HG03520 (cell line): ENCODE measurements at regions not wholly inside any gene's neighbourhood (a gene's known extent, or its start where the extent isn't known, plus 50 kb on each side); places are given as distances from the start of the nearest gene placed in this dataset.

ENCODE experiments used
- ATAC-seq: cut with Tn5 transposase; IDR thresholded peaks from one replicate; pipeline ENCODE4 v1.9.1; 2021; ENCODE audit warnings: mild to moderate bottlenecking, moderate library complexity; ENCODE audit not compliant: unreplicated experiment

DNA sequence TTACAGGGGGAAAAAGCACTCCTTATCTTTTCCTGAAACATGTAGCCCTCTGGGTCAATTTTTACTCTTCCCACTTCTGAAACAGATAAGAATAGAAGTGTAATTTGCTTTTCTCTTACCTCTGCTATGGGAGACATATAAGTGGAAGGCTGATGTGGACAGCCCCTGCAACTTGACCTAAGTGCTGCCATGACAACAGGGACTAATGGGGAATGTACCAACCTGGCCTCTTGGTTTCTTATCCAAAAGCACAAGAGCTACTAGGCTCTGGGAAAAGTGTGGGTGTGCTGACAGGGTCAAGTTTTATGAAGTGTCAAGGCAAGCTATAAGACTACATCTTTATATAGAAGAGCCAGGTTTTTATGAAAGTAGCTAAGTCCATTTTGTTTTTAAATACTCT, 1246.5 kb downstream of the OTOL1 start:
- no peak for ATAC-seq

DNA sequence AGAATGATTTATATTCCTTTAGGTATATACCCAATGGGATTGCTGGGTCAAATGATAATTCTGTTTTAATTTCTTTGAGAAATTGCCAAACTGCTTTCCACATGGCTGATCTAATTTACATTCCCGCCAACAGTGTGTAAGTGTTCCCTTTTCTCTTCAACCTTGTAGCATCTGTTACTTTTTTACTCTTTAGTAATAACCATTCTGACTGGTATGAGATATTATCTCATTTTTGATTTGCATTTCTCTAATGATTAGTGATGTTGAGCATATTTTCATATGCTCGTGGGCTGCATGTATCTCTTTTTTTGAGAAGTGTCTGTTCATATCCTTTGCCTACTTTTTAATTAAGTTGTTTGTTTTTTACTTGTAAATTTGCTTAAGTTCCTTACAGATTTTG, 1264.2 kb downstream of the OTOL1 start:
- no peak for ATAC-seq

DNA sequence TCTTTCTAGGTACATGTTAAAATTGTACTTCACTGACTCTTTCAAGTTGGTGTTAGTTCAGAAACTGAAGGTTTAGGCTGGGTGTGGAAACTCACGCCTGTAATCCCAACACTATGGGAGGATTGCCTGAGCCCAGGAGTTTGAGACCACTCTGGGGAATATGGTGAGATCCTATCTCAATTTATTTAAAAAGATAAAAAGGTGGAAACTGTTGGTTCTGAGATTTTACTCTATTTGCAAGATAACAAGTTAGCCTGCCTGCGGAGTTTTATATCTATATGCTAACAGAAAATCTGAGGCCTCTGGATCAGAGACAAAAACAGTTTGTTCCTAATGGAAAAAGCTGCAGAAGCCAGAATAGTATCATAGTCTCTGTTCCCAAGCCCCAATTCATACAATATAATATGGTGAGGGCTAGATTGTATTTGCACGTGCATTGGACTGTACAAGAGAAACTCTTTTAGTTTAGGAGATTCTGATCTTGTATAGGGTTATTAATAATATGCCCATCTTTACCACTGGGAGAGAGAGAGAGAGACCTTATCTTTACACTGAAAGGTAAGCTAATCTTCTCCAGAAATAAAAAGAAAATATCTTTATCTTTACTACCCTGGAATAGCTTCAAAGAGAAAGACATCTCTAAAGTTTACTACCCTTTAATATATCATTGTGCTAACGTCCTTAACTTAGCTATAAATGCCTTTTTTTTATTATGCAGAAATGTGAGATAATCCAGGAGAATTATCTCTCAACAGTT, 1267.6 kb downstream of the OTOL1 start:
- ATAC-seq, result no peak

DNA sequence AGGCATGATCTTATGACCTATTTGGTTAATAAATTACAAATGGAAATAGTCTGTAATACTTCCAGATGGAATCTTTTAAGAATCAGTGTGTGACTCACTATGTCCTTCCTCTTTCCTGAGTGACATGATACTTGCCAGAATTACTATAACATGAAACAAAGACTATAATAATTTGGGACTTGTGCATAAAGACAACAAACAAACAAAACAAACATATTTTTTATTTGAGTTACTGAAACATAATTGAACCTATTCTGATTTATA, 1268.1 kb downstream of the OTOL1 start:
- ATAC-seq, result no peak

DNA sequence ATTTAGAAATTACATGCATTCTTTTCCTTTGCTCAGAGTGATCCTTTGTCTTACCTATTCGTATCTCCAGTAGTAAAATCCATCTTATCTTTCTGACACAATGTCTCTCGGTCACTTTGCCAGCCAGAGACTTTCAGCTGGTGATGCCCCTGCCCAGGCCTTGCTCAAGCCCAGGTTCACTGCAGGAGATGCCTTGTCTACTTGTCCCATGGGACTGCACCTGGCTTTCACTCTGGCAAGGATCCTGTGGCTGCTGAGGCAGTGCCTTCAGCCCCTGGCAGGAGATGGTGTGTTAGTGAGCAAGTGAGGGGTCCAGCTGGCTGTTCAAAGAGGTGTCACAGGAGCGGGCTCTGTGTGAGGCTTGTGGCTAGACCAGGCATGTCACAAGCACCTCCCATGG, 1268.9 kb downstream of the OTOL1 start:
- ATAC-seq, result no peak

DNA sequence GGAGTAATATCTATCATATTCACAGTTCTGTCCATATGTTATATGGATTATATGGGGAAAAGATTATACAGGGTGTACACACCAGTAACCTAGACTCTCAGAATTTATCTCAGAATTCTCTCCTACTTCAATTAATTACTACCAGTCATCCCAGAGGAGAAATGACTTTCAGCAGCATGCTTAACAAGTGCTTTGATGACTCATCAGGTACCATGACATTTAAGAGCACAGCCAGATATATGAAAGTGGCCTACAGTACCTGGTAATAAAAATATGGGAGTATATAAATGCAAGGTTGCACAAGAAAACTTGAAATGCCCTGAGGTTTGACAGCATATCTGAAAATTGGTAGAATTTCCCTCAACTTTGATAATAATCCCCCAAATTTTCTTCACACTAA, 1273.0 kb downstream of the OTOL1 start:
- ATAC-seq, result no peak

DNA sequence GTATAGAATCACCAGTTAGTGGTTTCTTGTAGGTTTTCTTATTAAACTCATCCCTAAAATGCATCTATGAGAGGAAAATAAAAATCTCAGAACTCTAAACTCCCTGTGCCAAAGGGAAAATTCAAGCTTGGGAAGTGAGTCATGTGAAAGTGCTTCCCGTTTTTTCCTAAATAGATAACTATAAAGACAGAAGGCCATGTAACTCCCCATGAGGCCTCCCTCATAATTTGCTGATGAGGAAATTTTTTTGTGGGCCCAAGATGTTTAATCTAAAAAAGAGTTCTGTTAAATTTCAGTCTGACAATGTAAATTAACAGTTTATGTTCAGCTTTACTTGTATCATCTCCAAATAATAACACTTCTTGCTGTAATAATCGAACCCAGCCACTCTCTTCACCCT, 1273.9 kb downstream of the OTOL1 start:
- ATAC-seq, result no peak

DNA sequence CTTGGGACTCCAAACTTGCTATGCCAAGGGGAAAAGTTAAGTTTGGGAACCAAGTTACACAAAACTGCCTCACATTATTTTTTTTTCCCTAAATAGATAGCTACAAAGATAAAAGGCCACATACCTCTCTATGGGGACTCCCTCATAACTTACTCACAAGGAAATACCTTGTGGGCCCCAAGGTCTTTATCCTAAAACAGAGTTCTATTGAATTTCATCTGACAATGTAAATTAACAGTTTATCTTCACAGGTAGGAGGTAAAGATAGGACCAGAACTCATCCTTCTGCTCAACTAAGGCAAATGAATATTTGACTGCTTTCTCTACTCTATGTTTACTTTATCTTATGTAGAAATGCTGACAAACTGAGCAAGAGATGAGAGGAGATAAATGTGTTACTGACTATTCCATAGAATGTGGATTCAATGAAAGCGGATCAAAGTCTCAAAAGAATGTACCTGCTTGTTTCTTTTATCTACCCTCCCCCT, 1278.0 kb downstream of the OTOL1 start:
- ATAC-seq, result no peak

DNA sequence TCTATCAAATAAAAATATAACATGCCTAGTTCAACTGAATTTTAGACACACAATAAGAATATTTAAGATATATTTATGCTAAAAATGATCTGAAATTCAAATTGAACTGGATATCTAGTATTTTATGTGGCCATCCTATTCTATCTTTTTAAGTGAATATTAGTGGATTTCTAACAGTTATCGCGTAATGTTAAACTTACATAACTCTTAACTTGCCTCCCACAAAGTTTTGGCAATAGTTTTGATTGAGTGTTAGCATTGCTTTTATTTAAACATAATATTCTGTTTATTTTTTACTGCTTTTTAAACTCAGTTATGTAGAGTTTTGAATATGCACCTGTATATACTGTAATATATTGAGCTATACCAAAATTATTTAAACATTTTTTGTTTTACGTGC, 1279.5 kb downstream of the OTOL1 start:
- no peak for ATAC-seq

DNA sequence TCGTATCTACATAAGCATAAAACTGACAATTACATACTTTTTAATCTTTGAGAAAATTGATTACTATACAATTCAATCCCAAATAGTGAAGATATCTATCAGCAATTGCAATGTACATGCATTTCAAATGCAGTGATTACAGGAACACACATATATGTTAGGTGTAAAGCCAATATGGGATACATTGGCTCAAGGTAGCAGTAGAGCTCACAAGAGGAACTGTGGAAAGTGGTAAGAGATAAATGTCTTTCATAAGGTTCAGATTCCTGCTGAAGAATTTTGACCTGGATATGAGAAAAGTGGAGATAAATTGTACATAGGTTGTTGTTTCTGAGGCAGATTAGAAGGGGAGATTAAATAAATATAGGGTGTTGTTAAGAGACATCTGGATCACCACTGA, 1280.5 kb downstream of the OTOL1 start:
- ATAC-seq, result no peak

DNA sequence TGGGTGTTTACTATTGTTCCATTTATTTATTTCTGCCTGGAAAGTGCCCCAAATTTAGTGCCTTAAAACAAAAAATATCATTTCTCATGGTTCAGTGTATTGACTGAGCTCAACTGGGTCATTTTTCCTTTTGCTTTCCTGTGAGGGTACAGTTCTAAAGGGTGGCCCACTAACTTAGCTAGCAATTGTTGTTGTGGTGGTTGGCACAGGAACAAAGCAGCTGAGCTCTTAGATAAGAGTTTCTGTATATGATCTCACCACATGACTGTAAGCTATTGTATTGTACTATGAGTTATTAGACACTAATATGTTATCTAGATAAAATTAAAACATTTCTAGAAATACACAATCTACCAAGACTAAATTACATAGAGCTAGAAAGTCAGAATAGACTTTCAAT, 1283.7 kb downstream of the OTOL1 start:
- no peak for ATAC-seq

DNA sequence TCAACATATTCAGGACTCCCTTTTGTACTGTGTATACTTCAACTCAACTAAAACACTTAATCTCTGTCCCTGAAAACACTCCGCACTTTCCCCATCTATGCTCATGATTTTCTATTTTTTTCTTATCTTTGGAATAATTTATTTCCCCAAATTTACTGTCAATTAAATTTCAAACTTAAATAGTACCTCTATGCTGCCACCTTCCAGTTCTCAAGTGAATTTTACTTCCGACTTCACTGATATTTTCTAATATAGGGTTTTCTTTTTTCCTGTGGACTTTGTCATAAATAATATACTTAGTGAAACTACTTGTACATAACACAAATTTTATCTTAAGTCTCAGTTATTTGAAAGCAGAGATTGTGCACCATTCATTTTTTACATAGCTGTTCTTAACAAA, 1303.3 kb downstream of the OTOL1 start:
- no peak for ATAC-seq

DNA sequence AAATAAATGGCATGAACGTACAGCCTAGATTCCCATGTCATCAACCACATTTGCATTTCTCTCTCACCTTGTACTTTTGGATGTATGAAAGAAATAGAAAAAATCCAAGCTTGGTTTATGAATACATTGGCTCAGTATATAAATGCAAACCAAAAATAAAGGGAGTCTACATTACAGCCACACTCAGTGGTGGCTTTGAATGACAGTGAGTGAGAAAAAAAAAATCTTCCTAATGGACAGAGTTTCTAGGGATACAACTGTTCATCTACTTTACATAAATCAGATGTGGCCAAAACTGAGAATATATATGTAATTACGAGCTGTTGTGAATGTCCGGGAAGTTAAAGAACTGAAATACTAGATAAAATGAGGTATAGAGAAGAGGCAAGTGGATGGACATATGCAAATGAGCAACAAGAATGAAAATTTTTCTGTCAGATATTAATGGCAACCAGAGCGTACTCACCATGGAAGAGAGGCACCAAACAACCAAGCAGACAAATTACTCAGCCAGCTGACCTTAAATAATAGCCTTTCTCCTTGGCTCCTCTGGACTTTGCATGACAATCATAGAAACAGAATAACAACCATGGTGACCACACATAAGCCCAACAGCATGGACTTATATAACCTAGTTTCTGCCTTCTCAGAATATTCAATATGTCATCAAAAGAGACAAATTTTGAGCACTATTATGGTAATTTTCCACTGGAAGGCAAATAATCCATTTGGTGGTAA, 1305.8 kb downstream of the OTOL1 start:
- ATAC-seq, result no peak

DNA sequence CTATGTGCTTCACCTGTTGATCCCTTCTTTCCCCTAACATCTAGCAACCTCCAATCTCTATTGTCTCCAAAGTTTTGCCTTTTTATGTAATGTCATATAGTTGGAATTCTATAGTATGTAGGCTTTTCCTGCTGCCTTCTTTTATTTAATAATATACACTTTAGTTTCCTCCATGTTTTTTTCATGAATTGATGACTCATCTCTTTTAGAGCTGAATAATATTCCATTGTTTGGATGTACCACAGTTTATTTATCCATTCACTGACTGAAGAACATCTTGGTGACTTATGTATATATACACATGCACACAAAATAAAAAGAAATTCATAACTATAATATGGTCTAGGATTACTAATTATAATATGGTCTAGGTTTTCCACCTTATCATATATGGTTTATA, 1314.2 kb downstream of the OTOL1 start:
- ATAC-seq, result no peak

DNA sequence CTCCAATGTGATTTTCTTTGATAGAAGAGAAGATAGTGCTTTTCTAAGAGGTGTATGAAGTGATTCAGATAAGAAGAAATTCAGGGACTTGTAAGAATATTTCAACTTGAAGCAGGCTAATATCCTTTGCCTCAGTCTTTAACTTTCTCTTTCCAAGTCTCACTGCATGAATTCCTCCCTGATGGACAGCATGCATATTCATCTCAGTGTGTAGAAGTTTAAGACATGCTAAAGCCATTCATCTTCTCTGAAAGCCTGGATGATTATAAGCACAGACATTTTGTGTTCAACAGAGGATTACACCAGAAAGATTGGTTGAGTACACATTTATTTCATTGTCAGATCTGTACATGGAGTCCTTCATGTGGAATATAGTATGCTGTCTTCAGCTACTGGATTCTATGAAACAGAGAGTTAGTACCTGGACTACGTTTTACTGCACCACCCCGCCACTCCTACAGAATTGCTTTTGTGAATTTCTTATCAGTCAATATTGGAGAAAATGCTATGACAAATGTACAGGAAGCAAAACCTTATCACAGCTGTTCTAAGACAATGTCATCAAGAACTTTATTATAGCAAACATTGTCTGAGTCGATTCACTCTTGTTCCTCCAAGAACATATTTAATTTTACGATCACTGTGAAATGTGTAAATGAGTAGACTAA, 1346.1 kb downstream of the OTOL1 start:
- ATAC-seq, result no peak

DNA sequence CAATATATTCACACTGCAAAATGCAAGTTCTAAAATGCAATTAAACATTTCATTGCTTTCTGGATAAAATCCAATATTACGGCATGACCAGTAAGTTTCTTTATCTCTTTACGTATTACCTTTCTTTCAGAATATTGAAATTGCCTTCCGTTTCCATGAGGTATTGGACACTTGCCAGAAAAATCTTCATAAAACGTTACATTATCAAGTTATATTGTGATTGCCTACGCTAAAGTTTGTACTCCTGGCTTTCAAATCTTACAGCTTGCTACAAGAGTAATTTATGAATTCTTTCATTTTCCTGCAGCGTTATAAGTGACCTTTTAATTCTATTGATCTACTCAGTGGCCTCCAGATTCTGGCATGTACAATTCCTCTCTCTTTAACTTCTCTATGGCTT, 1349.3 kb downstream of the OTOL1 start:
- no peak for ATAC-seq

DNA sequence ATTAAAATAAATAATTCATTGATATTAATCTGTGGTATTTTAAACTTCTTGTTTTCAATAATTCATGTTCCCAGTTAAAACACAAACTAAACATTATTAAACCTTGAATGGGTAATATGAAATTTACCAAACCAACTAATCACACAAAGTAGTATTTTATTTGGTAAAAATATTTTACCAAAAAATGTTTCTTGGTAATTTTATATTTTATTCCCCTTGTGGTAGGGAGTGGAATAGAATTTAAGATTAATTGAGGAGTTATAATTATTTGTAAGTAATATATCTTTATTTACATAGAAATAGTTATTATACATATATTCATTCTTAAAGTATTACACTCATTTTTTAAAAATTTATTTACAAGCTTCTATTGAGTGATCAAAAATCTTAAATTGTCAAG, 1350.9 kb downstream of the OTOL1 start:
- no peak for ATAC-seq

DNA sequence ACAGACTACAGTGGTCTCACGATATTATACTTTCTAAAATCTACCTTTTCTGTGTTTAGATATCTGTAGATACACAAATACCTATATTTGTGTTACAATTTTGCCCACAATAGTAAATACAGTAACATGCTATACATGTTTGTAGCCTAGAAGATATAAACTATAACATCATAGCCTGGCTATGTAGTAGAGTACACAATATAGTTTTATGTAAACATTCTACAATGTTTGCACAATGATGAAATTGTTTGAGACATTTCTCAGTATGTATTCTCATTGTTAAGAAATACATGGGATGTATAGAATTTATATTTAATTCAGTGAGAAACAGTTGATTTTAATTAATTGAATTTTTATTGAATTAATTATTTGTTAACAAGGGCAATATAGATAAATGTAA, 1367.0 kb downstream of the OTOL1 start:
- no peak for ATAC-seq

DNA sequence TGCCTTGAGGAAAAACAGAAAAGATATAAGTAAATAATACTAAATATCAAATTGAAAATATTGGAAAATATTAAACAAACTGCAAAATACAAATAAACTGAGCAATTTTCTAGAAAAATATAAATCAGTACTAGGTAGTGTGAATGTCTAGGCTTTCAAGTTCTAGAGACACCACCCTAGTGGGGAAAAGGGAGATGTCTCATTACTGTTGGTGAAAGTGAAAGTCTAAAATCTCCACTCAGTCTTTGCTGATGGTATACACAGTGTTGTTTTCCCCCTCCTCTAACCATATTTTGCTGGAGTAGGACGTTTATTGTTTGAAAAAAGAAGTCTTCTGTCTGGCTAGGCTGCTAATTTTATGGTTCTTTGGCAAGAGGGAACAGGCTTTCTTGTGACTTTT, 1368.9 kb downstream of the OTOL1 start:
- no peak for ATAC-seq

DNA sequence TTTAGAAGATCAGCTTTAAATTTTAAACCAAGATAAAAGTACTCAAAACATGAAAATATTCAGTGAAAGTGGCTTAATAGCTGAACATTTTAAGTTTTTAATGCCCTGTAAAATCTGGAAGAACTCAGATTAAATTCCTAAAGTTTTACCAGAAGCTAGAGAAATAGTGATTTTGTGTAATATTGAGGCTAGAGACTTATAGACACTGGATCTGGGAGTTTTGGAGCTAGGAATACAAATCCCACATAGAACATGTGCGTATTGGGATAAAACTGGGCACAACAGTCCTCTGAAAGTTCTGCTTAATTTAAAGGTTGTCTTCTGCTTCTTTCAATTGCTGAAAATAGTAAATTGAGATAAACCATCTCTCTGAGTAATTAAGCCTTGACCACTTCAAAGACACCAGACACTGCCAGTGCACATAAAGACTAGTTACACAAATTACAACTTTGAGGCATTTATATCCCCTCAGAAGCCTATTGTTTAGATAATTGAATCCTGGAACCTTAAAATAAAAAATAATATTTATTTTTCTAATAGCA, 1382.5 kb downstream of the OTOL1 start:
- ATAC-seq, result no peak

DNA sequence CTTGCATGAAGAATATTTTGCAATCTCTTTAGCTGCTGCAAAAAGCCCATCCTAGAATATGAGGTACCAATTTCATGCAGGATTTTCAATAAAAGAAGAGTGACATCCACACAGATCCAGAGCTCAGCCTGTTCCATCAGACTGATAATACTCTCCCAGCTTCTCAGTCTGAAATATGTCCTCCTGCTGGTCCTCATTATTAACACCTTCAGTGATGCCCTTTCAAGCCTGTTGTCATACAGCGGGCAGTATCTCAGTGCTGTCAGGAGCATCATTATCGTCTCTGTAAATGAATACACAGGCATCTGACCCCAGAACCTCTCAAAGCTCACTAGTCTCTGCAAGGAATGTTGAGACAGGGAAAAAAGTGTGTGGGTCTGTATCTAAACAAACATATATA, 1387.8 kb downstream of the OTOL1 start:
- no peak for ATAC-seq
